HFFc6 (cell line): ENCODE measurements at regions not wholly inside any gene's neighbourhood (a gene's known extent, or its start where the extent isn't known, plus 50 kb on each side); places are given as distances from the start of the nearest gene placed in this dataset.

Experiments
- DNase-seq: peaks from one replicate; pipeline ENCODE4 v3.0.0-alpha.2; 2018
- H3K27ac Mint-ChIP-seq: 2 replicates; pipeline ENCODE4 v1.8.0; 2020; ENCODE audit warnings: mild to moderate bottlenecking, mixed read lengths
- H3K27me3 Mint-ChIP-seq: 2 replicates; pipeline ENCODE4 v1.8.0; 2021; ENCODE audit warnings: mild to moderate bottlenecking, moderate library complexity, mixed read lengths; ENCODE audit not compliant: insufficient read depth
- H3K36me3 Mint-ChIP-seq: 2 replicates; pipeline ENCODE4 v1.8.0; 2021; ENCODE audit warnings: low read depth, mixed read lengths
- H3K4me1 Mint-ChIP-seq: 2 replicates; pipeline ENCODE4 v1.8.0; 2020; ENCODE audit warnings: low read depth, mixed read lengths
- H3K4me3 Mint-ChIP-seq: 2 replicates; pipeline ENCODE4 v1.8.0; 2020; ENCODE audit warnings: mild to moderate bottlenecking, moderate library complexity, mixed read lengths
- H3K9me3 Mint-ChIP-seq: 2 replicates; pipeline ENCODE4 v1.8.0; 2020; ENCODE audit warnings: mild to moderate bottlenecking, mixed read lengths
- TF ChIP-seq, protein P1 (sequence below): fragments of 200-600 bp; sonication (generic); IDR thresholded peaks from 2 replicates; pipeline ENCODE4 v1.5.0; 2021; ENCODE audit warnings: antibody characterized with exemption, mild to moderate bottlenecking

DNA sequence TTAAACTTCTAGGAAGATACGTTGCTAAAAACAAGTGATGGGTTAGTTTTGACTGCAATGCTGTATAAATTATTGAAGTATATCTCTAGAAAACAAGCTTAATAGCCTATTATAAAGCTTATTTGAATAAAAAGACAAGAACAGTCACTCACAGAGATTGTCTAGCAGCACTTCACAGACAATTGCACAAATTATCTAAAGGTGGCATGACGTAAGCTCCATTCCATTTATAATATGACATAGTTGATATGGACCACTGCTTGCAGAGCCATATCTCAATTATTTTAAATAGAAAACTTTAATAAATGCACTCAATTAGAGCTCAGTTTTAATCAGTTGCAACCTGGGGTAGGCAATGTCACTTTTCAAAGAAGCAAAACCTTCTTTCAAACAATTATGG lies 319.9 kb upstream of the GBE1 start:
- TF ChIP-seq, protein P1, sequence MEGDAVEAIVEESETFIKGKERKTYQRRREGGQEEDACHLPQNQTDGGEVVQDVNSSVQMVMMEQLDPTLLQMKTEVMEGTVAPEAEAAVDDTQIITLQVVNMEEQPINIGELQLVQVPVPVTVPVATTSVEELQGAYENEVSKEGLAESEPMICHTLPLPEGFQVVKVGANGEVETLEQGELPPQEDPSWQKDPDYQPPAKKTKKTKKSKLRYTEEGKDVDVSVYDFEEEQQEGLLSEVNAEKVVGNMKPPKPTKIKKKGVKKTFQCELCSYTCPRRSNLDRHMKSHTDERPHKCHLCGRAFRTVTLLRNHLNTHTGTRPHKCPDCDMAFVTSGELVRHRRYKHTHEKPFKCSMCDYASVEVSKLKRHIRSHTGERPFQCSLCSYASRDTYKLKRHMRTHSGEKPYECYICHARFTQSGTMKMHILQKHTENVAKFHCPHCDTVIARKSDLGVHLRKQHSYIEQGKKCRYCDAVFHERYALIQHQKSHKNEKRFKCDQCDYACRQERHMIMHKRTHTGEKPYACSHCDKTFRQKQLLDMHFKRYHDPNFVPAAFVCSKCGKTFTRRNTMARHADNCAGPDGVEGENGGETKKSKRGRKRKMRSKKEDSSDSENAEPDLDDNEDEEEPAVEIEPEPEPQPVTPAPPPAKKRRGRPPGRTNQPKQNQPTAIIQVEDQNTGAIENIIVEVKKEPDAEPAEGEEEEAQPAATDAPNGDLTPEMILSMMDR = no peak
- Mint-ChIP-seq H3K4me3 (no peak overlapping the region), H3K27ac (no peak overlapping the region), H3K9me3 (no peaks in the 10 kb centered on the region), H3K27me3 (no peaks in the 10 kb centered on the region), H3K4me1 (peaks cover 26% of the 10 kb centered on the region; the same call in 1 of the 2 replicates), H3K36me3 (no peaks in the 10 kb centered on the region)
- no peak for DNase-seq

DNA sequence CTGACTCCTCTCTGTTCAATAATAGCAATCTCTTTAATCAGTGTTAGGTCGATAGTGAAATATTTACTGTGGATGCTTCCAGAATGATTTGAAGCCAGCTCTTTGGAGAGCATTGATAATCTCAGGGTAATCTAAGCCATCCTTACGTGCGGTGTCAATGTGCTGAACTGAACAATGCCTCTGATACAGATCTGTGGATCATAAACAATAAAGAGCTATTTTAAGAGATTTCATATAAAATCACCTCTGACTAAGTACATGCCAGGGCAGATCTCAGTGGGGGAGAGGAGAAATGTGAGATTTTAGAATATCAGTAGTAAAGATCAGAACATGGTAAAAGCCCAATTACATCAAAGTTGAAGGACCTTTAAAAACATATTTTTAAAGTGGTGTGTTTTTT lies 319.3 kb upstream of the GBE1 start:
- peak overlapping the region; percentile 42; the same call in 1 of the 2 replicates for H3K27ac Mint-ChIP-seq
- peak overlapping the region; percentile 38; the same call in 1 of the 2 replicates for H3K4me3 Mint-ChIP-seq
- TF ChIP-seq, protein P1 = no peak
- no peaks in the 10 kb centered on the region for H3K27me3 Mint-ChIP-seq
- H3K9me3 Mint-ChIP-seq = no peaks in the 10 kb centered on the region
- DNase-seq = no peak
- peaks cover 26% of the 10 kb centered on the region; the same call in 1 of the 2 replicates for H3K4me1 Mint-ChIP-seq
- no peaks in the 10 kb centered on the region for H3K36me3 Mint-ChIP-seq

DNA sequence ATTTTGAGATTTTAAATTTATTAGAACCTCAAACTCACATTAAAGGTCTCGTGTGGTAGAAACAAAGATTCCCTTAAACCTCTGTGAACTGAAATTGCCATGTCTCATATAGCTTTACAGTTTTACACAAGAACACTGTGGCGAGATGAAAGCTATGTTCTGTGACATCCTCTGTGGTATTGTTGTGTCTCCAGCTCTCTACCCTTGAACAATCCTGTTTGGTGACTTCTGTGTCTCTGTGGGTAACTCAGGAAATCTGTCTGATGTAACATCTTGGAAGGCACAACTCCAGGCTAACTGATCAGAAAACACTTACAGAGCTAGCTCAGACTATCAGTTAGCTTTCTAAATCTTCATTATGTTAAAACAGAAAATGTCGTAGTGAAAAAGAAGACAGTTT lies 318.8 kb upstream of the GBE1 start:
- H3K9me3 Mint-ChIP-seq = no peaks in the 10 kb centered on the region
- TF ChIP-seq, protein P1 = no peak
- no peak for DNase-seq
- peak overlapping the region; percentile 38; the same call in 1 of the 2 replicates for H3K4me3 Mint-ChIP-seq
- H3K4me1 Mint-ChIP-seq = peaks cover 26% of the 10 kb centered on the region; the same call in 1 of the 2 replicates
- H3K27me3 Mint-ChIP-seq = no peaks in the 10 kb centered on the region
- peak overlapping the region; percentile 42; the same call in 1 of the 2 replicates for H3K27ac Mint-ChIP-seq
- no peaks in the 10 kb centered on the region for H3K36me3 Mint-ChIP-seq

DNA sequence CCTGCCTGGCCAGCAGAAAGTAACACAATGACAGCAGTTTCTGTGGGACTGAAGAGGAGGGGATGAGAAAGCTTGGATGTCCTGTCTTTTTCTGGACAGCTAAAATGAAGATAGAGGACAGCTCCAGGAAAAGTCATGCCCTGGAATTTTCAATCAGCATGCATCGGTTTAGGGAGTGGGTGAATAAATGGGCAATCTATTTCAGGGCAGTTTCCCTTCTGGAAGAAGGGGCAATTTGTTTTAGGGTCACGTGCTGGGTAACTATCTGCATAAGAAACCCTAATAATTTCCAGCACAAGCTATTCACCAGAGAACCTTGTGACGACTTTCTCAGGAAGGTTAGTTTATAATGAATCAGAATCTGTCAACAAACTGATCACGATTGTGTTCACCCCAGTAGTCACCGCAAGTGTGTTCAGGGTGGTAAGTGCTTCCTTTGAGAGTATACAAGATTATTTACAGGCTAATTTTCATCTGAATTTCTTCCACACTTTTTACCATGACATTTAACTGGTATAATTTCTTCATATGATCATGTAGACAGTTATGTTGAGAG lies 318.0 kb upstream of the GBE1 start:
- Mint-ChIP-seq H3K36me3 (no peaks in the 10 kb centered on the region), H3K27ac (no peak overlapping the region), H3K4me1 (peaks cover 26% of the 10 kb centered on the region; the same call in 1 of the 2 replicates), H3K27me3 (no peaks in the 10 kb centered on the region), H3K9me3 (no peaks in the 10 kb centered on the region), H3K4me3 (peak overlapping the region; percentile 58; the same call in 1 of the 2 replicates)
- no peak for DNase-seq
- TF ChIP-seq, protein P1 = no peak

DNA sequence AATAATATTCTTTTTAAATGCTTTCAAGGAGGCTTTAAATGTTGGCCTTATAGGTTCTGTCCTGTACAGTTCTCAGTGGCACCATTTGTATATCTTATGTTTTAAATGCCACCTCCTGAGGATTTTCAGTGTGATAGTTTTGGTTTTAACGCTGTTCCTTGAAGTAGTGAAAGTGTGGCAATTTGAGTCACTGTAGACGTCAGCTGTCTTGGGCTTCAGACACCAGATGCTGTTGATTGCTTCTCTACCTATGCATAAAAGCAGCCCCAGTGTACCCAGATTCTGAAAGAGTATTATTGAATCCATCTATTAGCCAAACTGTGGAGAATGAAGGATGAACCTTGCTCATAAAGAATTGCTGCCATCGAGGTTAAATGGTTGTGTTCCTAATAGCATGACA lies 316.8 kb upstream of the GBE1 start:
- DNase-seq = no peak
- TF ChIP-seq, protein P1 = no peak
- no peaks in the 10 kb centered on the region for H3K27me3 Mint-ChIP-seq
- no peaks in the 10 kb centered on the region for H3K9me3 Mint-ChIP-seq
- H3K27ac Mint-ChIP-seq = no peak overlapping the region
- no peak overlapping the region; the same call in 1 of the 2 replicates for H3K4me3 Mint-ChIP-seq
- no peaks in the 10 kb centered on the region for H3K36me3 Mint-ChIP-seq
- peaks cover 26% of the 10 kb centered on the region; the same call in 1 of the 2 replicates for H3K4me1 Mint-ChIP-seq
